Cardiac muscle cell (in vitro differentiated cells and primary cell): ENCODE measurements at regions not wholly inside any gene's neighbourhood (a gene's known extent, or its start where the extent isn't known, plus 50 kb on each side); places are given as distances from the start of the nearest gene placed in this dataset.

Experiments
- DNase-seq, 2 donors: peaks; one replicate each; pipeline versions ENCODE4 v3.0.0 to v3.0.0-alpha.2; 2010 to 2017; ENCODE audit warnings: low read depth in 1 of 2, low spot score in 1 of 2
- H3K27ac ChIP-seq: fragments of 200-600 bp; sonication (generic); 2 replicates; pipeline ENCODE4 v1.5.1; 2016
- H3K27me3 ChIP-seq: fragments of 200-600 bp; sonication (generic); 2 replicates; pipeline ENCODE4 v1.6.0; 2016; ENCODE audit warnings: control low read depth
- H3K36me3 ChIP-seq: fragments of 200-600 bp; sonication (generic); 2 replicates; pipeline ENCODE4 v1.5.1; 2016; ENCODE audit warnings: control low read depth
- H3K4me1 ChIP-seq: fragments of 200-600 bp; sonication (generic); 2 replicates; pipeline ENCODE4 v1.8.1; 2017; ENCODE audit warnings: low read depth, mild to moderate bottlenecking, mixed run types
- H3K4me3 ChIP-seq: fragments of 200-600 bp; sonication (generic); 2 replicates; pipeline ENCODE4 v1.5.1; 2016; ENCODE audit warnings: mild to moderate bottlenecking
- H3K9me3 ChIP-seq: fragments of 200-600 bp; sonication (generic); 2 replicates; pipeline ENCODE4 v1.5.1; 2017; ENCODE audit warnings: low read depth, mild to moderate bottlenecking, control low read depth
- CTCF ChIP-seq: IDR thresholded peaks from 2 replicates; pipeline ENCODE4 v1.5.1; 2012; ENCODE audit warnings: low read depth, mild to moderate bottlenecking, low read length

GRCh38 chr3:16067837-16068471 lies 106.5 kb upstream of the GALNT15 start:
- Histone ChIP-seq H3K27ac (no peak overlapping the region), H3K4me1 (no peaks in the 10 kb centered on the region), H3K9me3 (no peaks in the 10 kb centered on the region), H3K27me3 (no peaks in the 10 kb centered on the region), H3K36me3 (no peaks in the 10 kb centered on the region), H3K4me3 (no peak overlapping the region)
- DNase-seq, result no peak
- no peak for TF ChIP-seq CTCF

GRCh38 chr3:16069149-16069922 lies 105.1 kb upstream of the GALNT15 start:
- peak in 1 of 2 donors; percentile 90 for DNase-seq
- Histone ChIP-seq H3K4me1 (no peaks in the 10 kb centered on the region), H3K27me3 (no peaks in the 10 kb centered on the region), H3K9me3 (no peaks in the 10 kb centered on the region), H3K27ac (no peak overlapping the region), H3K4me3 (no peak overlapping the region), H3K36me3 (no peaks in the 10 kb centered on the region)
- no peak for TF ChIP-seq CTCF

- no peaks in the 10 kb centered on the region for H3K36me3 ChIP-seq
- DNase-seq, result no peak
- H3K4me1 ChIP-seq, result no peaks in the 10 kb centered on the region
- H3K4me3 ChIP-seq, result no peak overlapping the region
- TF ChIP-seq CTCF, result no peak
- H3K27me3 ChIP-seq, result no peaks in the 10 kb centered on the region
- H3K9me3 ChIP-seq, result no peaks in the 10 kb centered on the region
- no peak overlapping the region for H3K27ac ChIP-seq
Measured at GRCh38 chr3:16070707-16071106, 103.8 kb upstream of the GALNT15 start.

GRCh38 chr3:16071206-16071605 lies 103.3 kb upstream of the GALNT15 start:
- no peaks in the 10 kb centered on the region for H3K4me1 ChIP-seq

GRCh38 chr3:16072420-16073110 lies 101.9 kb upstream of the GALNT15 start:
- no peak for TF ChIP-seq CTCF
- Histone ChIP-seq H3K4me3 (no peak overlapping the region), H3K4me1 (no peaks in the 10 kb centered on the region), H3K9me3 (no peaks in the 10 kb centered on the region), H3K27me3 (no peaks in the 10 kb centered on the region), H3K27ac (no peak overlapping the region), H3K36me3 (no peaks in the 10 kb centered on the region)
- DNase-seq, result no peak

More at GRCh38 chr3:16071206-16071605, 103.3 kb upstream of the GALNT15 start:
- H3K27me3 ChIP-seq, result no peaks in the 10 kb centered on the region
- DNase-seq, result no peak
- no peak overlapping the region for H3K4me3 ChIP-seq
- no peaks in the 10 kb centered on the region for H3K36me3 ChIP-seq
- TF ChIP-seq CTCF, result no peak
- no peak overlapping the region for H3K27ac ChIP-seq
- H3K9me3 ChIP-seq, result no peaks in the 10 kb centered on the region
